ENCODE measurements at regions not wholly inside any gene's neighbourhood (a gene's known extent, or its start where the extent isn't known, plus 50 kb on each side); places are given as distances from the start of the nearest gene placed in this dataset.

- no peak for TF ChIP-seq CTCF (IDR thresholded peaks at IDR 0.05; ENCODE audit: low read length)
- TF ChIP-seq EZH2phosphoT487 (IDR thresholded peaks at IDR 0.05; ENCODE audit: low read length), result no peak
Observed at GRCh38 chr4:178595500-178596138, 1153.4 kb upstream of the AGA start.

All from MM.1S (cell line).